HG02973 (cell line): ENCODE measurements at regions not wholly inside any gene's neighbourhood (a gene's known extent, or its start where the extent isn't known, plus 50 kb on each side); places are given as distances from the start of the nearest gene placed in this dataset.
"Not testable (repeated sequence)": the region's sequence is repeated elsewhere in the genome, so short reads cannot be mapped to it uniquely, and the experiment has no call there.

Experiments
- ATAC-seq: cut with Tn5 transposase; IDR thresholded peaks from one replicate; pipeline ENCODE4 v1.9.1; 2021; ENCODE audit warnings: moderate library complexity; ENCODE audit not compliant: unreplicated experiment

DNA sequence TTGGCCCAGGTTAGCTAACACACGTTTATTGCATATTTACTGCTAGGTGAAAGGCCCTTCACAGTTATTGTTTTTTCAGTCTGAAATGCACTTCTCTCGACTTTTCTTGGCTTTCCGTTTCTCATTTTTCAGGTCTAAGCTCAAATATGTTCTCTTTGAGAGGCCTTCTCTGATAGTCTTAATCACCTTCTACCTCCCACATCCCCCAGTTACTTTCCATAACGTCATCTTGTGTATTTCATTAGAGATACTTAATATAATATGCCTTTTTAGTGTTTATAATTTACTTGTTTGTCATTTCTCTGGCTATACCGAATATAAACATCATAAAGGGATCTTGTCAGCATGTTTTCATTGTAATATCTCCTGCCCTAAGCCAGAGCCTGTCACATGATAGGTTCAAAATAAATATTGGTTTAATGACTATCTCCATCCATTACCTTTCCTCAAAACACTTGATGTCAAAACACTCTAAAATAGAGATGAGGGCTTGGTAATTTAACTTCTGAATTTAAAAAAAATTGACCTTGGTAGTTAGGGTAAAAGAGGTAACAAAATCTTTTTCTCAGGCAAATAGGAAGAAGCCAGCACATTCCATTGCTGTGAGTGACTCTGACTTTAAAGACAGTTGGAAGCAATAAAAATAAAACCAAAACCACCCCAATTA lies 168.6 kb upstream of the RFC3 start:
- ATAC-seq: no peak

DNA sequence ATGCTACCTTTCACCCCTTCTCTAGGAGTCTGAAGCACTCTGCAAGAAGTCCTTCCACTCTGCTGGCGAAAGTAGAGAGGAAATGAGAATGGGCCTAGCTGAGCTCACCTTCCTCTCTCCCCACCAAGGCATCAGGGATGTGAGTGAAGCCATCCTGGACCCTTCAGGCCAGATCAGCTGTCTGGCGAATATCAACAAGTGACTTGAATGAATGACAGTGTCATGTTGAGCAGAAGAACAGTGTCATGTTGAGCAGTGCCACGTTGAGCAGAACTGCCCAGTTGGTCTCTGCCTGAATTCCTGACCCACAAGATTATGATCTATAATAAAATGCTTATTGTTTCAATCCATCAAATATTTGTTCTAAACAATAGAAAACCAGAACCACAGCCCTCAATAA lies 166.2 kb upstream of the RFC3 start:
- no peak for ATAC-seq

DNA sequence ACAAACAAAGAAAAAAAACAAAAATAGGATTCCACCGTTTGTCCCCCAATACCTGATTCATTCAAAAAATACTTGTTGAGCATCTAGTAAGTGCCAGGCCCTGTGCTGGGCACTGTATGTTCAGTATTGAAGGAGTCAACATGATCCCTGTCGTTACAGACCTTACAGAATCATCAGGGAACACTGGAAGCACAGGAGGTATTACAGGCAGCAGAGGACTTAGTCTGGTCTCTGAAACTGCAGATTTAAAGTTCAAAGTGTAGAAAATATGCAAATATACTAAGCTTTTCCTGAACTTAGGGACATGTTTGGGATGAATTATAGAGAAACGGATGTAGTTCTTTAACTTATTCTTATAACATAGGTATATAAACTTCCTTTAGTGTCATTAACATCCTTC lies 160.7 kb upstream of the RFC3 start:
- ATAC-seq: no peak

DNA sequence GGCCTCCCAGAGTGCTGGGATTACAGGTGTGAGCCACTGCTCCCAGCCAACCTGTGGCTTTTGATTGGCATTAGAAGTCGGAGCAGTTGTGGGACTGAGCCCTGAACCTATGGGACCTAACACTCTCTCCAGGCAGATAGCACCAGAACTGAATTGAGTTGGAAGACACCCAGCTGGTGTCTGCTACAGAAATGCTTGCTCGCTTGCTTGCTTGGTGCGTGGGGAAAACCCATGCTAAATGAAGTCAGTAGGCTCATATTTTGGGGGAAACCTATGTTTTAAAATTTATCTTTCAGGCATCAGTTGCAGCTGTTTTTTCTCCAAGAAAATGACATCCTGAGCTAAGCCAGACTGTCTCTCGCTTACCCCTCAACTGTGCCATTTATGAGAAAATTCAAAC lies 158.5 kb upstream of the RFC3 start:
- ATAC-seq: no peak

DNA sequence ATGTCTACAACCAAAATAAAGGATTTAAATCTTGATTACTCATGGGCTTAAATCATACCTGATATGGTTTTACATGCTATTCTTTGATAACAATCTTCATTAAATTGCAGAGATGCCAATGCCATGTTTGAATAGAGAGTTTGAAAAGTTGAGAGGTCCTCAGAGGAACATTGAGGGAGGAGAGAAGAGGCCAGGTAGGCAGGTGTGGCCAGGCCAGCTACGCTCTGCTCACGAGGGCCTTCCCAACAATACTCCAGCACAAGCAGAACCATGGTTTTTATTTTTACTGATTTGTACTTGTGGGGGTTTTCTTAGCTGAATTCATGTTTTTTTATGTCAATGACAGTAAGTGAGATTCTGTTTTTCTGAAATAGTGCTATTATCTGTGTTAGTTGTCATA lies 158.1 kb upstream of the RFC3 start:
- ATAC-seq: no peak

DNA sequence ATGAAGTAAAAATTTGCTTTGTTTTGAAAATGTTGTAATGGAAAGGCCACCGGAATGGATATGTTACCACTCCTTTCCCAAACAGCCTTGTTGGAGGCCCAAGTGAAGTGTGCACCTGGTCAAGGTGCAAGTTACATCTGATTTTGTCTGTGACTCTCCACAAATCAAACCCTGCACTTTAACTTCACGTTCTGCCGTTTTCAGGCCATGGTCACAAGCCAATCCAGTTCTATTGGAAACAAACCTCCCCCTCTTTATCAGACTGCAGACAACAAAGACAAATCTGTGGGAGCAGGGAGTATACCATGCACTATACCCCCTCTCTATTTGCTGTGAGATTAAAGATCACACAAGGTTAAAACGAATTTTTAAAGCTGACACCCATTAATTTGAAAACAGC lies 155.6 kb upstream of the RFC3 start:
- no peak for ATAC-seq

DNA sequence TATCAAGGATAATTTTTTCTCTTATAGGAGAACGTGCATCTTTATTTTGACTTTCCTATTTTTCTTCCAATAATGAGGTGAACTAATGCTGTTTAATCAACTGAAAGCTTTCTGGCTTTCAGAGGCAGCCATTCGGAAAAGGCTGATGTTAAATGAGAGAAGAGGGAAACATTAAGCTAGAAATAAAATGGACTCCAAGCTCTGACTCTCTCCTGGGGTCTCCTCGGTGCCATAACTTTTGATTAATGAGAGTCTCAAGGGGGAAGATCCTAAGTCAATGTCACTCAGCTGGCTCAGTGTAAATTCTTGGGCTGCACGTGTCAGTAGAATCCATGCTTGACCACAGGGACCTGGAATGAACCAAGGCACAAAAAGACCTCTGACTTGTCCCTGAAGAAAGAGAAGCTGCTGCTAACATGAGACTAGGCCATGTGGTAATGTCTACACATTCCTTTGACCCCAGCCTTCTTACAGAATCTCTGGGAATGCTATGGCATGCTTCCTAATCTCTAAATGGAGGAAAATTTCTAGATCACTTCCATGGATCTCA lies 152.2 kb upstream of the RFC3 start:
- ATAC-seq: no peak

DNA sequence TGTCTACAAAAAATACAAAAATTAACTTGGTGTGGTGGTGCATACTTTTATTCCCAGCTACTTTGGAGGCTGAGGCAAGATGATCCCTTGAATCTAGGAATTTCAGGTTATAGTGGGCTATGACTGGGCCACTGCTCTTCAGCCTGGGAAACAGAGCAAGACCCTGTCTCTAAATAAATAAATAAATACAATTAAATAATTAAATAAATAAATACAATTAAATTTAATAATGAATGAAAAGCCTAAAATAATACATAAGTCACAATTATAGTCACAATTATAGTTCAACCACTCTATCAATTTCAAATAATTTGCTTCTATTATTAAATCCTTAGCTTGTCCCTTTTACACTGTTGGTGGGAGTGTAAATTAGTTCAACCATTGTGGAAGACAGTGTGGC lies 146.4 kb upstream of the RFC3 start:
- no peak for ATAC-seq

DNA sequence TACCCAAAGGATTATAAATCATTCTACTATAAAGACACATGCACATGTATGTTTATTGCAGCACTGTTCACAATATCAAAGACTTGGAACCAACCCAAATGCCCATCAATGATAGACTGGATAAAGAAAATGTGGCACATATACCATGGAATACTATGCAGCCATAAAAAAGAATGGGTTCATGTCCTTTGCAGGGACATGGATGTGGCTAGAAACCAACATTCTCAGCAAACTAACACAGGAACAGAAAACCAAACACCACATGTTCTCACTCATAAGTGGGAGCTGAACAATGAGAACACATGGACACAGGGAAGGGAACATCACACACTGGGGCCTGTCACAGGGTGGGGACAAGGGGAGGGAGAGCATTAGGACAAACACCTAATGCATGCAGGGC lies 145.9 kb upstream of the RFC3 start:
- not testable (repeated sequence) for ATAC-seq

DNA sequence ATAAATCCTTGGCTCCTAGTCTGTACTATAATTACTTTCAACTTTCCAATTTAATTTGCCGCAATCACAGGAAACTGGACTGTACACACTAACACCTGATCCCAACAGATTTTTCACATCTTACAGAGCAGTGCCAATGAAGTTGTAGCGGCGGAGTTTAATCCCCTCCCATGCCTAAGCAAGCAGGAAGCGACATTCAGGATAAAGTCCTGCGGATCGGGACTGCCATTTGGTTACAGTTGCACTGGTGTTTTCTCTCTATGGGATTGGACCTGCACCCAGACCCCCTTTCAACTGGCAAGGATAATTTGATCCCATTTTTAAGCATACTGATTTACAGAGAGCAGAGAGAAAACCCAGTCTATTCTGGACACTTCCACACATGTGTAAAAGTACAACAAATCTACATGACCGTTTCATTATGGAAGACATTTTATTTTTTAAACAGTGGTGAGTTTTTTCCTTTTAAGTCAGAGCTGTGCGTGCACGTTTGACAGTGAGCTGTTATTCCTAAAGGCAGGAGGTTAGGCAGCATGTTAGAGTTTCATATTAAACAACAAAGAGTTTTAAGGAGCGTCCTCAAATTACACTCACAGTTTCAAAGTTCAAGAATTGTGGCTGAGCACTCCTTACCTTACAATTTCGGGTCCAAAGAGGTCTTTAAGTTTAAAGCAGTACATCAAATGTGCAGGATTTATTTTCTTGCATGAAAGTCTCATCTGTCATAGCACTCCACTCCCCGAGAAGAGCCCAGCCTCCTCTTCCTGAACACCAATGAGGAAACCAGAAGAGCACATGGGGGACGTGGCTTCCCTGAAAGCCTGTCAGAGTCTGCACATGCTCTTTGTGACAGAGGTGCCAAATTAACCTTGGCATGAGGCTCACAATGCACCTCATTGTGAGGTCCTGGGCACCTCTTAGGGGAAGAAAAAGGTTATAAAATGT lies 141.6 kb upstream of the RFC3 start:
- ATAC-seq: no peak

DNA sequence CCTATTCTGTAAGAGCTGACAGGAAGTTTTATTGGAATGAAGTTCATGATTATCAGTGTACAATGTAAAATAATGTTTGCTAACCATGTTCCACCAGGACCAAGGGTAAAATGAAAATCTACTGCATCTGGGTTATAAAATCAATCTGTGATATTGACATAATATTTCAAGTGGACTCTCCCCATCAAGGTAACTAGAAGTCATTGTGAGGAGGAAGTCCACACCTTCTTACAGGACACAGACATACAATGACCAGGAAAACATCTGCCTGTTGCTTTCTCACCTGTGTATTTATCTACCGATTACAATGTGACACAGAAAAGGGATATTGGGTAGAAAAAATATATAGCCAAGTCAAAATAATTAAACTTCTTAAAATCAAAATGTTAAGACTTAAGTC lies 140.7 kb upstream of the RFC3 start:
- ATAC-seq: no peak

DNA sequence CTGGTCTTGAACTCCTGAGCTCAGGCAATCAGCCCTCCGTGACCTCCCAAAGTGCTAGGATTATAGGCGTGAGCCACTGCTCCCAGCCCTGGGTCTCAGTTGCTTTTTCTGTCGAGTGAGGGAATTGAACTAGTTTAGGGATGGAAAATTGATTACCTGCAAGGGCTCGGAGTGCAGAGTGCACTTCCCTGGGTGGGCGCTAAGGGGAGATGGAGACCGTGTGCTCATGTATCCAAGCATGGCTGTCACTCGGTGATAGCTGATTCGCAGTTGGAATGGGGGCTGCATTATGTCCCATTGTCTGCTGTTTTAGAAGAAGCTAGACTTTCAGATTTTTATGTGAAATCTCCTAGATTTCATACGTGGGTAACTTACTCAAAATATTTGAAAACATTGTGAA lies 139.9 kb upstream of the RFC3 start:
- ATAC-seq: no peak

DNA sequence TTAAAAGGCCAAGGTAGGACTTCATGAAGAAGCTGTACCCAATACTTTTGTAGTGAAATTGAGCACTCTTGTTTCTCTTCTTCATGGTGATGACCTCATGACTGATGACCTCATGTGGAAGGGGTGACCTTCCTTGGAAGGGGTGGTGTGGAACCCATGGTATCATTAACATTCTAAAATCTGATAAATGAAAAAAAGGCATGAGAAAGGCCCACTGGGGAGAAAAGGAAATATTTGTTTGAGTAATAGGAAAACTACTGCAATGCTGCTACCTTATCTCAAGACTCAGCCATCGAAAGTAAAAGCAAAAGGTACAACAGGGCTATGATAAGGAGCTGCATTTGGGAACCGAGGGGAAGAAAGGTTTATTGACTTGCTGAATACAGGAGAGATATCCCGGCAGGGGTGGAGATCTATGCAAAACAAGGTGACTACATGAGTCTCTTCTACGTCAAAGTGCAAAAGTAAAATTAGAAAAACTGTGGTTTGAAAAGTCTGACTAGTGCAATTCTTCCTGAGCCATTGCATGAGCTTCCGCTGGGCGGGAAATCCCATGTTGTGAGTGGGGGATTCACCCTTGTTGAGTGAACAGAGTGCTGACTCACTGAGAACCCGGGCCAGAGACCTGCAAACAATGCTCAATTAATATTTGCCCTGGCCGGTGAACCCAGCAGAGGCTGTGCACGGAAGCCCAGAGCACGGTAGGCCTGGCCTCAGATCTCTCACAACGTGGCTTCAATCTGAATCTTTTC lies 138.9 kb upstream of the RFC3 start:
- ATAC-seq: peak; percentile 94

DNA sequence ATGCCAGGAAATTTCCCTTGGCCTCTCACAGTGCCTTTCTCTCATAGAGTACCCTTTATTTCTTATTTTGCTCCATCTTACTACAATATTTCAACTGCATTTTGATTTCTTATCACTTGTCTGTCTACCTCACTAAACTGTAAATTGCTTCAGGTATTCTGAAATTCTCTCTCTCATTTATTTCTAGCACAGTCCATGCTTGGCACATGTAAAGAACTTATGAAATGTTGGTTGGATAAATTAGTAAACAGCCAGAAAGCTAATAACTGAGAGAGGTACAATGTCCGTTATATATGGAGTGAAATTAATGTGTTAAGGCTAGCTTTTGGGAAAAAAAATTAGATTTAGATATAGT lies 138.3 kb upstream of the RFC3 start:
- ATAC-seq: no peak

DNA sequence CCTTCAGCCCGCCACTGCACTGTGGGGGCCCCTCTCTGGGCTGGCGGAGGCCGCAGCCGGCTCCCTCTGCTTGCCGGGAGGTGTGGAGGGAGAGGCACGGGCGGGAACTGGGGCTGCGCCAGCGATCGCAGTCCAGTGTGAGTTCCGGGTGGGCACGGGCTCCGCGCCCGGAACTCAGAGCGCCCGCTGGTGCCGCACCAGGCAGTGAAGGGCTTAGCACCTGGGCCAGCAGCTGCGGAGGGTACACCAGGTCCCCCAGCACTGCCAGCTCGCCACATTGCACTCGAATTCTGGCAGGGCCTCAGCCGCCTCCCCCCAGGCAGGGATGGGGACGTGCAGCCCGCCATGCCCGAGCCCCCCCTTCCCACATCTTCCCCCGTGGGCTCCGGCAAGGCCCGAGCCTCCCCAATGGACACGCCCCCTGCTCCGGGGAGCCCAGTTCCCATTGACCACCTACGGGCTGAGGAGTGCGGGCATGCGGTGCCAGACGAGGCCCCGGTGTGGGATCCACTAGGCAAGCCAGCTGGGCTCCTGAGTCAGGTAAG lies 135.9 kb upstream of the RFC3 start:
- ATAC-seq: no peak

DNA sequence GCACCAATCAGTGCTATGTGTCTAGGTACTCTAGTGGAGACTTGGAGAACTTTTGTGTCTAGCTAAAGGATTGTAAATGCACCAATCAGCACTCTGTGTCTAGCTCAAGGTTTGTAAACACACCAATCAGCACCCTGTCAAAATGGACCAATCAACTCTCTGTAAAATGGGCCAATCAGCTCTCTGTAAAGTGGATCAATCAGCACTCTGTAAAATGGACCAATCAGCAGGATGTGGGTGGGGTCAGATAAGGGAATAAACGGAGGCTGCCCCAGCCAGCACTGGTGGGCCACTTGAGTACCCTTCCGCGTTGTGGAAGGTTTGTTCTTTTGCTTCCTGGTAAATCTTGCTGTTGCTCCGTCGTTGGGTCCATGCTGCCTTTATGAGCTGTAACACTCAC lies 135.3 kb upstream of the RFC3 start:
- not testable (repeated sequence) for ATAC-seq

DNA sequence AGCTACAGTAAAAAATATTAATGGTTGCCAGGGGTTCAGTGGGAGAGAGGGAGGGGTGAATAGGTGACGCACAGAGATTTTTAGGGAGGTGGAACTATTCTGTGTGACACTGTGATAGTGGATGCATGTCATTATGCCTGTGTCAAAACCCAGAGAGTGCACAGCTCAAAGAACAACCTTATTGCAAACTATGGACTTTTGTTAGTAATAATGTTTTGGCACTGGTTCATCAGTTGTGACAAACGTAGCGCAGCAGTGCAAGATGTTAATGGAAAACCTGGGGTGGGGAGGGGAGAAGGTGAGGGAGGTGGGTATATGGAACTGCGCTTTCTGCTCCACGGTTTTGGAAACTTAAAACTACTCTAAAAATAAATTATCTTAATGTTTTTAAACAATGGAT lies 134.6 kb upstream of the RFC3 start:
- ATAC-seq: no peak

DNA sequence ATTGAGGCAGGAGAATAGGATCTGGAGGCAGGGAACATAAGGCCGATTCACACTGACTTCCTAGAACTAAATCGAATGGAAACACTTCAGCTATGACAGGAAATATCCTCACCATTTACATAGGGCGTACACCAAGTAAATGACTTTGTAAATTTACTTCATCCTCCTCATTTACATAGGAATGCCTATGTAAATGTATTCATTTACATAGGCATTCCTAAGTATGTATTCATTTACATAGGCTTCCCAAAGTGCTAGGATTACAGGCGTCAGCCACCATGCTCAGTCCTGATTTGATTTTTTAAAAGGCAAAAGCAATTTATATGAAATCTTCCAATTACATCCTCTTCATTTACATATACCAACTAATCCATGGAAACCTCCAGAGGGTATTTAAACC lies 133.1 kb upstream of the RFC3 start:
- ATAC-seq: no peak

DNA sequence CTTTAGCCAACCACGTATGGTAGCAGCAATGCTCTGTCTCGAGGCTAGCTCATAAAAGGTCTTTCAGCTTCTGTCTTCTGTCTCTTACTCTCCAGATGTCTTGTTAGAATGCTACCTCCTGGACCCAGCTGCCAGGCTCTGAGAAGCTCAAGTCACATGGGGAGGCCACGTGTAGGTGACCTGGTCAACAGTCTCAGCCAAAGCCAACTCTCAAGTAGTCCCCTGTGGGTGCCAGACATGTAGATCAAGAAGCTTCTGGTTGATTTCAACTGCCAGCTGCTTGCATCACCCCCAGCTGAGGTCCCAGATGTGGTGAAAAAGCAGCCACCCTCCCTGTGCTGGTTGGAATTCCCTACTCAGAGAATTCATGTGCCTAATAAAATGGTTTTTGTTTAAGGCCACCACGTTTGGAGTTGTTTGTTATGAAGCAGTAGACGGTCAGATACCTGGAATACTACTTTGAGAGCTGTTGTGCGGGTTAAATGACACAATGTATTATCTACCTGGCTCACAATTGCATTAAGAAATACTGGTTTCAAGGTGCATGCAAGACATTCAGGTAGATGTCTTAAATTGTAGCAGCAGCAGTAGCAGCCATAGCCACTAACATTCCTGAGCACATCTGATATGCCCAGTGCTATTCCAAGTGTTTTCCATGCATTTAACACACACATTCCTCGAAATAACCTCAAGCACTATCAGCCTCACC lies 131.0 kb upstream of the RFC3 start:
- ATAC-seq: no peak

DNA sequence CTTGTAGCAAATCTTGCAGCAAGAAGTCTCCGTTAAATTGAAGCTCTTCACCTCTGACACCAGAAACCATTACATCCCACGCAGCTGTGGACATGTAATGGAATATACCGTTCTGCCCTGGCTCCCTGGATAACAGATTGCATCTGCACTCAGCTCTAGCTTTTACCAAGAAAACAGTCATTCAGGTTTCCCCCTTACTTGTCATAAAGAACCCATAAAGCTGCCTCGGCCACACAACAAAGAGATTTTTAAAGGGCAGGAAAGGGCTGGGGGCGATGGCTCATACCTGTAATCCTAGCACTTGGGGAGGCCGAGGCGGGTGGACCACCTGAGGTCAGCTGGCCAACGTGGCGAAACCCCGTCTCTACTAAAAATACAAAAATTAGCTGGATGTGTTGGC lies 127.6 kb upstream of the RFC3 start:
- no peak for ATAC-seq

DNA sequence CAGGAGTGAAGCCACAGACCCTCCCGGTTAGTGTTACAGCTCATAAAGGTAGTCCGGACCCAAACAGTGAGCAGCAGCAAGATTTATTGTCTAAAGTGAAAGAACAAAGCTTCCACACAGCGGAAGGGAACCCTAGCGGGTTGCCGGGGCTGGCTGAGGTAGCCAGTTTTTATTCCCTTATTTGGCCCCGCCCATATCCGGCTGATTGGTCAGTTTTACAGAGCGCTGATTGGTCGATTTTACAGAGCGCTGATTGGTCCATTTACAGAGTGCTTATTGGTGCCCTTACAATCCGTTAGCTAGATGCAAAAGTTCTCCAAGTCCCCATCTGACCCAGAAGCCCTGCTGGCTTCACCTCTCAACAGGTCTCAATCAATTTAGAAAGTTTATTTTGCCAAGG lies 126.0 kb upstream of the RFC3 start:
- ATAC-seq: no peak
